DND-41 (cell line): ENCODE measurements at regions not wholly inside any gene's neighbourhood (a gene's known extent, or its start where the extent isn't known, plus 50 kb on each side); places are given as distances from the start of the nearest gene placed in this dataset.

Experiments
- CTCF ChIP-seq: IDR thresholded peaks from 2 replicates; pipeline ENCODE4 v1.5.1; 2012; ENCODE audit warnings: borderline replicate concordance, low read length, moderate library complexity, mild to moderate bottlenecking; ENCODE audit not compliant: poor library complexity, severe bottlenecking; ENCODE audit errors: extremely low read depth
- EZH2 ChIP-seq: IDR thresholded peaks from 3 replicates; pipeline ENCODE4 v1.6.1; 2012; ENCODE audit warnings: borderline replicate concordance, low read depth, mild to moderate bottlenecking, moderate library complexity, low read length, inconsistent platforms; ENCODE audit not compliant: severe bottlenecking

GRCh38 chr5:91500758-91501157 is 117.6 kb upstream of the ARRDC3 start:
- no peak for TF ChIP-seq CTCF
- TF ChIP-seq EZH2, result no peak
